ENCODE measurements at regions not wholly inside any gene's neighbourhood (a gene's known extent, or its start where the extent isn't known, plus 50 kb on each side); places are given as distances from the start of the nearest gene placed in this dataset.

DNA sequence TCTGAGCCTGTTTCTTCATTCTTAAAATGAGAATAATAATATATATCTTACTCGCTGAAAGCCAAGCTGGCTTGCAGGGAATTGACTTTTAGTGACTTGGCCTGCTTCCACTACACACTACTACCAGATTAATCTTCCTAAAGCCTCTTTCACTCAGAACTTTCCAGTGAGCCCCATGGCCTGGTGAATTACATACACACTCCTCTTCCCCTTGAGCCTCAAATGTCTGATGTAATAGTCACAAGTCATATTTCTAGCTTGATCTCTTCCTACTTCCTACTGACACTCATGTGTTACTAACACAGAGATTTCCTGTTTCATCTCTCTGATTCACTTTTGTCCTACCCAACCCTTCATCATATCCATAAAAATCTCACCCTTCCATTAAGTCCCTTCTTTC is 82.7 kb upstream of the SOX2 start:
- no peaks in the 10 kb centered on the region for H3K79me2 ChIP-seq (ENCODE audit: control insufficient read depth in 1 of 2, insufficient read depth in 2 of 2, low read length in 2 of 2)
- no peaks in the 10 kb centered on the region for H3K23me2 ChIP-seq (ENCODE audit: low read depth, low read length)
- no peak overlapping the region for H3K4me2 ChIP-seq (ENCODE audit: insufficient read depth in 1 of 2, low read depth in 2 of 2, low read length in 2 of 2)
- no peak overlapping the region for H4K5ac ChIP-seq (ENCODE audit: insufficient read length, low read depth, low read length)
- H3K14ac ChIP-seq (ENCODE audit: insufficient read length) = no peak overlapping the region
- no peak overlapping the region for H2BK12ac ChIP-seq (ENCODE audit: low read depth, low read length)
- H2BK20ac ChIP-seq (ENCODE audit: low read length) = no peak overlapping the region
- H3K23ac ChIP-seq (ENCODE audit: insufficient read length) = no peak overlapping the region
- H4K91ac ChIP-seq (replicated peaks; ENCODE audit: insufficient read length, low read length) = no peak overlapping the region
- no peak overlapping the region for H4K8ac ChIP-seq (ENCODE audit: extremely low read depth, insufficient read depth, low read length)
- no peak overlapping the region for H3K4me3 ChIP-seq (ENCODE audit: extremely low read depth in 1 of 4, insufficient read depth in 2 of 4, low read depth in 3 of 4, low read length in 4 of 4)
- FAIRE-seq (no peak), DNase-seq (ENCODE audit: low read depth in 1 of 2, low spot score in 2 of 2) (no peak)
- ChIA-PET CTCF (ENCODE audit: partially characterized antibody) (interaction anchor here (2.5 kb wide), 1 partner anchor 302 kb away, joined by 6 read pairs; no protein-coding TSS in a partner anchor), POLR2A (ENCODE audit: partially characterized antibody) (no interaction called here)
- H3K36me3 ChIP-seq (ENCODE audit: control insufficient read depth in 2 of 4, insufficient read depth in 4 of 4, low read length in 3 of 4) = no peaks in the 10 kb centered on the region
- no peaks in the 10 kb centered on the region for H4K20me1 ChIP-seq (replicated peaks in 1 of 2; ENCODE audit: control insufficient read depth in 1 of 2, insufficient read depth in 2 of 2, low read length in 2 of 2)
- no peak overlapping the region for H2BK15ac ChIP-seq (ENCODE audit: low read length)
- no peak overlapping the region for H3K56ac ChIP-seq (replicated peaks; ENCODE audit: insufficient read length, low read depth, low read length)
- H2AK5ac ChIP-seq (ENCODE audit: low read depth, low read length) = no peak overlapping the region
- 90% methylated on average over 1 of the region's 1 CpG; no CpG with 5 or more reads in 1 of the 2 experiments for WGBS, 2 experiments (ENCODE audit: extremely low coverage in 1 of 2, insufficient coverage in 1 of 2, insufficient read length in 1 of 2, insufficient replicate concordance in 2 of 2, low coverage in 1 of 2, low lambda C conversion rate in 2 of 2, missing lambda C conversion rate in 1 of 2)
- TF ChIP-seq POLR2A (IDR thresholded peaks at IDR 0.05; ENCODE audit: control extremely low read depth in 1 of 2, low read depth in 2 of 2, low read length in 2 of 2) = no peak
- TF ChIP-seq CTBP2 (IDR thresholded peaks at IDR 0.05; ENCODE audit: borderline replicate concordance, insufficient read depth, insufficient read length, low read length) = no peak
- no peak for TF ChIP-seq HDAC6 (IDR thresholded peaks at IDR 0.05; ENCODE audit: low read depth, low read length)
- no peak for TF ChIP-seq POU5F1 (IDR thresholded peaks at IDR 0.05; ENCODE audit: low read depth, low read length)
- TF ChIP-seq SIRT6 (IDR thresholded peaks at IDR 0.05; ENCODE audit: low read length) = no peak
- TF ChIP-seq SAP30 (IDR thresholded peaks at IDR 0.05; ENCODE audit: insufficient read depth, insufficient replicate concordance, low read length) = no peak
- TF ChIP-seq RXRA (IDR thresholded peaks at IDR 0.05; ENCODE audit: insufficient read depth, low read depth, low read length) = no peak
- TF ChIP-seq, protein P1, sequence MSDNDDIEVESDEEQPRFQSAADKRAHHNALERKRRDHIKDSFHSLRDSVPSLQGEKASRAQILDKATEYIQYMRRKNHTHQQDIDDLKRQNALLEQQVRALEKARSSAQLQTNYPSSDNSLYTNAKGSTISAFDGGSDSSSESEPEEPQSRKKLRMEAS (IDR thresholded peaks at IDR 0.05) = no peak
- TF ChIP-seq NRF1 (IDR thresholded peaks at IDR 0.05; ENCODE audit: low read depth, low read length) = no peak
- TF ChIP-seq, protein P2, sequence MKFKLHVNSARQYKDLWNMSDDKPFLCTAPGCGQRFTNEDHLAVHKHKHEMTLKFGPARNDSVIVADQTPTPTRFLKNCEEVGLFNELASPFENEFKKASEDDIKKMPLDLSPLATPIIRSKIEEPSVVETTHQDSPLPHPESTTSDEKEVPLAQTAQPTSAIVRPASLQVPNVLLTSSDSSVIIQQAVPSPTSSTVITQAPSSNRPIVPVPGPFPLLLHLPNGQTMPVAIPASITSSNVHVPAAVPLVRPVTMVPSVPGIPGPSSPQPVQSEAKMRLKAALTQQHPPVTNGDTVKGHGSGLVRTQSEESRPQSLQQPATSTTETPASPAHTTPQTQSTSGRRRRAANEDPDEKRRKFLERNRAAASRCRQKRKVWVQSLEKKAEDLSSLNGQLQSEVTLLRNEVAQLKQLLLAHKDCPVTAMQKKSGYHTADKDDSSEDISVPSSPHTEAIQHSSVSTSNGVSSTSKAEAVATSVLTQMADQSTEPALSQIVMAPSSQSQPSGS (IDR thresholded peaks at IDR 0.05; ENCODE audit: low read length) = no peak
- TF ChIP-seq SP1 (IDR thresholded peaks at IDR 0.05; ENCODE audit: low read depth, low read length) = no peak
- no peak overlapping the region for H2BK5ac ChIP-seq (ENCODE audit: low read depth, low read length)
- H3K18ac ChIP-seq (ENCODE audit: extremely low read depth, low read length) = no peak overlapping the region
- H3K4ac ChIP-seq (replicated peaks; ENCODE audit: insufficient read length, low read depth, low read length) = no peak overlapping the region
- no peaks in the 10 kb centered on the region for H3K79me1 ChIP-seq (ENCODE audit: low read depth, low read length)
- H3K27me3 ChIP-seq (replicated peaks in 1 of 4; ENCODE audit: control insufficient read depth in 3 of 4, extremely low read depth in 1 of 4, insufficient read depth in 3 of 4, low read length in 3 of 4) = no peaks in the 10 kb centered on the region
- no peaks in the 10 kb centered on the region for H3K9me3 ChIP-seq (ENCODE audit: insufficient read depth in 2 of 2, low read depth in 1 of 2, low read length in 1 of 2)
- H3K9ac ChIP-seq (replicated peaks in 1 of 4; ENCODE audit: extremely low read depth in 1 of 4, low read depth in 3 of 4, low read length in 3 of 4) = no peak overlapping the region
- H2AFZ ChIP-seq (ENCODE audit: low read length) = no peak overlapping the region
- no peak overlapping the region for H2BK120ac ChIP-seq (replicated peaks; ENCODE audit: low read depth, low read length)
- H3K4me1 ChIP-seq (replicated peaks in 1 of 4; ENCODE audit: control insufficient read depth in 3 of 4, insufficient read depth in 4 of 4, low read length in 3 of 4) = no peaks in the 10 kb centered on the region; a peak in 1 of 7 replicates
- H3K27ac ChIP-seq (ENCODE audit: low read depth, low read length) = no peak overlapping the region
